Mesenchymal stem cell (in vitro differentiated cells and primary cell): ENCODE measurements at regions not wholly inside any gene's neighbourhood (a gene's known extent, or its start where the extent isn't known, plus 50 kb on each side); places are given as distances from the start of the nearest gene placed in this dataset.

Experiments used
- DNase-seq: peaks from one replicate; pipeline ENCODE4 v3.0.0-alpha.2; 2013
- H2AFZ ChIP-seq: one replicate; pipeline ENCODE4 v1.6.1; 2013; ENCODE audit warnings: low read depth, mild to moderate bottlenecking, control low read depth, inconsistent platforms, low read length, moderate library complexity
- H2AK5ac ChIP-seq: 2 replicates; pipeline ENCODE4 v1.6.1; 2013; ENCODE audit warnings: low read length, moderate library complexity, mild to moderate bottlenecking, inconsistent platforms; ENCODE audit not compliant: severe bottlenecking
- H2BK120ac ChIP-seq: one replicate; pipeline ENCODE4 v1.6.1; 2013; ENCODE audit warnings: low read depth, mild to moderate bottlenecking, inconsistent platforms, low read length, moderate library complexity
- H2BK12ac ChIP-seq, 2 experiments: one replicate each; pipeline ENCODE4 v1.6.1; 2013; ENCODE audit warnings: inconsistent platforms in 2 of 2, low read length in 2 of 2, mild to moderate bottlenecking in 2 of 2, moderate library complexity in 2 of 2, control low read depth in 1 of 2
- H2BK15ac ChIP-seq: one replicate; pipeline ENCODE4 v1.6.1; 2013; ENCODE audit warnings: mild to moderate bottlenecking, low read depth, inconsistent platforms; ENCODE audit not compliant: poor library complexity, severe bottlenecking
- H2BK5ac ChIP-seq: 2 replicates; pipeline ENCODE4 v1.6.1; 2013; ENCODE audit warnings: low read depth, mild to moderate bottlenecking, low read length, control low read depth, inconsistent platforms; ENCODE audit not compliant: poor library complexity, severe bottlenecking
- H3K14ac ChIP-seq, 2 experiments: one replicate each; pipeline ENCODE4 v1.6.1; 2013; ENCODE audit warnings: inconsistent platforms in 2 of 2, low read length in 2 of 2, control low read depth in 1 of 2, mild to moderate bottlenecking in 1 of 2, moderate library complexity in 1 of 2
- H3K18ac ChIP-seq, 2 experiments: one replicate each; pipeline ENCODE4 v1.6.1; 2013; ENCODE audit warnings: inconsistent platforms in 2 of 2, low read length in 2 of 2, control low read depth in 1 of 2, low read depth in 1 of 2, mild to moderate bottlenecking in 1 of 2
- H3K23ac ChIP-seq, 2 experiments: one replicate each; pipeline ENCODE4 v1.6.1; 2013; ENCODE audit warnings: inconsistent platforms in 2 of 2, low read length in 2 of 2, mild to moderate bottlenecking in 2 of 2, moderate library complexity in 2 of 2, control low read depth in 1 of 2
- H3K27ac ChIP-seq: 2 replicates; pipeline ENCODE4 v1.5.1; 2013; ENCODE audit warnings: mild to moderate bottlenecking, moderate library complexity, low read length, control low read depth, inconsistent platforms; ENCODE audit not compliant: poor library complexity, severe bottlenecking
- H3K27me3 ChIP-seq, 2 experiments: 2 replicates each; pipeline versions ENCODE4 v1.6.1 to v1.7.0; 2013; ENCODE audit warnings: low read length in 2 of 2, mild to moderate bottlenecking in 2 of 2, moderate library complexity in 2 of 2, control low read depth in 1 of 2, inconsistent platforms in 1 of 2; ENCODE audit not compliant: control insufficient read depth in 1 of 2, insufficient read depth in 1 of 2
- H3K36me3 ChIP-seq, 2 experiments: 2 replicates each; pipeline versions ENCODE4 v1.6.1 to v1.7.0; 2013; ENCODE audit warnings: low read length in 2 of 2, control low read depth in 1 of 2, inconsistent platforms in 1 of 2, low read depth in 1 of 2, mild to moderate bottlenecking in 1 of 2; ENCODE audit not compliant: insufficient read depth in 2 of 2, control insufficient read depth in 1 of 2
- H3K4ac ChIP-seq, 2 experiments: one replicate each; pipeline ENCODE4 v1.6.1; 2013; ENCODE audit warnings: inconsistent platforms in 2 of 2, low read length in 2 of 2, mild to moderate bottlenecking in 2 of 2, moderate library complexity in 2 of 2, control low read depth in 1 of 2, low read depth in 1 of 2
- H3K4me1 ChIP-seq: 2 replicates; pipeline ENCODE4 v1.6.1; 2013; ENCODE audit warnings: low read depth, low read length, control low read depth; ENCODE audit not compliant: control insufficient read depth, insufficient read depth
- H3K4me2 ChIP-seq: 2 replicates; pipeline ENCODE4 v1.6.1; 2013; ENCODE audit warnings: low read length, mild to moderate bottlenecking, inconsistent platforms; ENCODE audit not compliant: poor library complexity, severe bottlenecking
- H3K4me3 ChIP-seq, 2 experiments: 2 replicates each; pipeline versions ENCODE4 v1.5.1 to v1.7.0; 2013; ENCODE audit warnings: low read length in 2 of 2, mild to moderate bottlenecking in 2 of 2, control low read depth in 1 of 2, low read depth in 1 of 2; ENCODE audit not compliant: insufficient read depth in 1 of 2
- H3K79me1 ChIP-seq: replicated peaks from 2 replicates; pipeline ENCODE4 v1.6.1; 2013; ENCODE audit warnings: mild to moderate bottlenecking, control low read depth, low read length, inconsistent platforms; ENCODE audit not compliant: poor library complexity, severe bottlenecking
- H3K9ac ChIP-seq: 2 replicates; pipeline ENCODE4 v1.7.0; 2013; ENCODE audit warnings: mild to moderate bottlenecking, low read length, moderate library complexity
- H3K9me3 ChIP-seq: 2 replicates; pipeline ENCODE4 v1.7.0; 2013; ENCODE audit warnings: mild to moderate bottlenecking, low read length; ENCODE audit not compliant: control insufficient read depth
- H4K8ac ChIP-seq: one replicate; pipeline ENCODE4 v1.6.1; 2013; ENCODE audit warnings: inconsistent platforms, mild to moderate bottlenecking, low read length, moderate library complexity
- H4K91ac ChIP-seq: one replicate; pipeline ENCODE4 v1.6.1; 2013; ENCODE audit warnings: mild to moderate bottlenecking, low read length, inconsistent platforms
- WGBS: methylation state at CpG from one replicate; pipeline ENCODE4 v1.1.7; 2013; ENCODE audit warnings: mixed read lengths; 5-methylcytosine and 5-hydroxymethylcytosine counted together

DNA sequence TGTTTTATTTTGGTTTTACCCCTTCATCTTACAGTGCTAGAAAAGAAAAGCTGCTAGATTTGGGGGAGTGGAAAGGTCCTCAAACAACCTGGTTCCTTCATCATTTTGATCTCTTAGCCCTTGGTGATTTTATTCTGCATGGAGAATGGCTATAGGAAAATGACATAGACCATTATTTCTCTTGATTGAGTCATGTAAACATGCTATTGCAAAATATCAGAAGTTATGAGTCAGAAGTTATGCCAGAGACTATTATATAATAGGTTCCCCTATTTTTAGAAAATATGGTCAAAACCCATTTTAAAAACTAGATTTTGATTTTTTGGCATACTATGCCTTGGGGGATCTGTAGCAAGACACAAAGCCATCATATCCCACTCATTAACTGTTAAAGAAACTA, 83.7 kb upstream of the FAM9C start:
- Histone ChIP-seq H4K91ac (no peak overlapping the region), H4K8ac (no peak overlapping the region), H3K14ac (no peak overlapping the region), H3K27me3 (no peaks in the 10 kb centered on the region), H2BK12ac (no peak overlapping the region), H3K18ac (no peak overlapping the region), H3K23ac (no peak overlapping the region), H2AK5ac (no peak overlapping the region), H2BK5ac (no peak overlapping the region), H3K4me3 (no peak overlapping the region), H2BK120ac (no peak overlapping the region), H3K4me2 (no peak overlapping the region), H3K9ac (no peak overlapping the region), H3K9me3 (no peaks in the 10 kb centered on the region), H3K79me1 (no peaks in the 10 kb centered on the region), H3K4me1 (no peaks in the 10 kb centered on the region), H3K4ac (no peak overlapping the region), H2BK15ac (no peak overlapping the region), H3K36me3 (no peaks in the 10 kb centered on the region), H3K27ac (no peak overlapping the region), H2AFZ (no peak overlapping the region)
- peak; percentile 50 for DNase-seq

- Histone ChIP-seq H2AK5ac (no peak overlapping the region), H3K36me3 (no peaks in the 10 kb centered on the region), H3K9me3 (no peaks in the 10 kb centered on the region), H3K18ac (peak overlapping the region; percentile 21 to 87), H3K4me3 (no peak overlapping the region), H3K14ac (no peak overlapping the region), H3K27me3 (no peaks in the 10 kb centered on the region), H3K4me2 (no peak overlapping the region), H3K23ac (no peak overlapping the region), H3K4ac (no peak overlapping the region), H2BK15ac (no peak overlapping the region), H3K27ac (no peak overlapping the region), H2AFZ (no peak overlapping the region), H3K79me1 (no peaks in the 10 kb centered on the region), H4K8ac (peak overlapping the region; percentile 28), H3K9ac (peak overlapping the region; percentile 7), H2BK12ac (no peak overlapping the region), H2BK5ac (no peak overlapping the region), H2BK120ac (no peak overlapping the region), H3K4me1 (no peaks in the 10 kb centered on the region), H4K91ac (no peak overlapping the region)
- no CpG with 5 or more reads among the region's 3 CpGs for WGBS
- peak; percentile 48 for DNase-seq
These were observed 82.4 kb upstream of the FAM9C start for GRCh38 chrX:13126775-13127174.

DNA sequence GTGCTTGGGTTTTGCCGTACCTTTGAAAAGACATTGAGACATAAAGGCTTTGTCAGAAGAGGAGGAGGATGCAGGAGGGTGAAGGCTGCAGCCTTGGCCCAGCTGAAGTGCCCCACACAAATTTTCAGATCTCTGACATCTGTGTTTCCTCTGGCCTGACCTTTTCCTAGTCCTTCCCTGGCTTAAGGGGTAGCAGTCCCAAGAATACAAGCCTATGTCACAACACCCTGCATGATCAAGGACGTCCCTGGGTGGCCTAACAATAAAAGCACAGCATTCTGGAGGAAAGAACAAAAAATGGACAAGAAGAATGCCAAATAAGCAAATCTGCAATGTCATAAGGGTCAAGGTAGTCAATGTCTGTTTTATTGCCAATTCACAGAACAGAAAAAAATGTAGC, 80.8 kb upstream of the FAM9C start:
- no peak for DNase-seq
- peak overlapping the region; percentile 63 for H3K9ac ChIP-seq
- peak overlapping the region in 1 of 2 experiments; percentile 37 for H3K4ac ChIP-seq
- peak overlapping the region; percentile 33 to 34 for H3K18ac ChIP-seq
- no peaks in the 10 kb centered on the region for H3K79me1 ChIP-seq
- no peak overlapping the region for H2BK15ac ChIP-seq
- H3K4me1 ChIP-seq: no peaks in the 10 kb centered on the region
- peak overlapping the region in 1 of 2 experiments; percentile 21 for H2BK12ac ChIP-seq
- no peak overlapping the region for H2BK120ac ChIP-seq
- H2AFZ ChIP-seq: no peak overlapping the region
- no peak overlapping the region for H3K14ac ChIP-seq
- no peak overlapping the region for H2AK5ac ChIP-seq
- no CpG with 5 or more reads among the region's 2 CpGs for WGBS
- no peak overlapping the region for H3K27ac ChIP-seq
- no peaks in the 10 kb centered on the region for H3K36me3 ChIP-seq
- H3K23ac ChIP-seq: no peak overlapping the region
- H2BK5ac ChIP-seq: no peak overlapping the region
- H4K8ac ChIP-seq: peak overlapping the region; percentile 23
- H3K27me3 ChIP-seq: no peaks in the 10 kb centered on the region
- H3K4me3 ChIP-seq: no peak overlapping the region
- no peak overlapping the region for H3K4me2 ChIP-seq
- no peak overlapping the region for H4K91ac ChIP-seq
- H3K9me3 ChIP-seq: no peaks in the 10 kb centered on the region

DNA sequence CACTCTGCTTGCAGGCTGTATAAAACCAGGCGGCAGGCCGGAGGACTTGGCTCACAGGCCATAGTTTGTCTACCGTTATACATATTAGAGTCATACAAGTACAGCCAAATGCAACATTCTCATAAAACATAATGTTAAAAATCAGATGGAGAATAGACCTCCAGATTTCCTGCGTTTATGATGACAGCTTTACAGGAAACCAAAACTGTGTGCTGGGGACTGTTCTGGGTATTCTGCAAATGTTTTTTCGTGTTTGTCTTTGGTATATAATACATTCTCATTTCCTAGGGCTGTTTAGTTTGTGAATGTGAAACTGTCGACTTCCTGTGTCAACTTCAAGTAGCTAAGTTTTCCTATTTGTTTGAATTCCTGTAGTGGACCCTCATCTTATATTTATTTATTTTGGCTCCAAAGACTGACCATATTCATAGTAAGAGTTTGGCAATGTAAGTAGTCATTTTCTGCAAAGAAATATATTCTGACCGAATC, 79.5 kb upstream of the FAM9C start:
- Histone ChIP-seq H3K4ac (no peak overlapping the region), H2BK15ac (no peak overlapping the region), H3K4me2 (no peak overlapping the region), H4K8ac (no peak overlapping the region), H3K27ac (peak overlapping the region; percentile 12), H3K4me3 (no peak overlapping the region), H4K91ac (no peak overlapping the region), H3K18ac (no peak overlapping the region), H2BK5ac (no peak overlapping the region), H2AFZ (no peak overlapping the region), H3K9ac (peak overlapping the region; percentile 63), H2BK12ac (no peak overlapping the region), H3K23ac (no peak overlapping the region), H3K14ac (no peak overlapping the region), H3K4me1 (no peaks in the 10 kb centered on the region), H3K36me3 (no peaks in the 10 kb centered on the region), H2BK120ac (no peak overlapping the region), H2AK5ac (no peak overlapping the region), H3K79me1 (no peaks in the 10 kb centered on the region), H3K27me3 (no peaks in the 10 kb centered on the region), H3K9me3 (no peaks in the 10 kb centered on the region)
- WGBS: 73% methylated on average over 3 of the region's 7 CpGs
- DNase-seq: peak; percentile 28
